PC-9 (cell line): ENCODE measurements at regions not wholly inside any gene's neighbourhood (a gene's known extent, or its start where the extent isn't known, plus 50 kb on each side); places are given as distances from the start of the nearest gene placed in this dataset.

Source experiments
- EZH2 ChIP-seq: fragments of 200-600 bp; sonication (generic); IDR thresholded peaks from 2 replicates; pipeline ENCODE4 v1.8.0; 2017; ENCODE audit warnings: antibody characterized with exemption, low read depth
- TF ChIP-seq, protein P1 (sequence below): fragments of 200-600 bp; sonication (generic); conservative IDR thresholded peaks from 2 replicates; pipeline ENCODE4 v1.6.1; 2017; ENCODE audit warnings: mixed run types, antibody characterized with exemption, mild to moderate bottlenecking, moderate library complexity

DNA sequence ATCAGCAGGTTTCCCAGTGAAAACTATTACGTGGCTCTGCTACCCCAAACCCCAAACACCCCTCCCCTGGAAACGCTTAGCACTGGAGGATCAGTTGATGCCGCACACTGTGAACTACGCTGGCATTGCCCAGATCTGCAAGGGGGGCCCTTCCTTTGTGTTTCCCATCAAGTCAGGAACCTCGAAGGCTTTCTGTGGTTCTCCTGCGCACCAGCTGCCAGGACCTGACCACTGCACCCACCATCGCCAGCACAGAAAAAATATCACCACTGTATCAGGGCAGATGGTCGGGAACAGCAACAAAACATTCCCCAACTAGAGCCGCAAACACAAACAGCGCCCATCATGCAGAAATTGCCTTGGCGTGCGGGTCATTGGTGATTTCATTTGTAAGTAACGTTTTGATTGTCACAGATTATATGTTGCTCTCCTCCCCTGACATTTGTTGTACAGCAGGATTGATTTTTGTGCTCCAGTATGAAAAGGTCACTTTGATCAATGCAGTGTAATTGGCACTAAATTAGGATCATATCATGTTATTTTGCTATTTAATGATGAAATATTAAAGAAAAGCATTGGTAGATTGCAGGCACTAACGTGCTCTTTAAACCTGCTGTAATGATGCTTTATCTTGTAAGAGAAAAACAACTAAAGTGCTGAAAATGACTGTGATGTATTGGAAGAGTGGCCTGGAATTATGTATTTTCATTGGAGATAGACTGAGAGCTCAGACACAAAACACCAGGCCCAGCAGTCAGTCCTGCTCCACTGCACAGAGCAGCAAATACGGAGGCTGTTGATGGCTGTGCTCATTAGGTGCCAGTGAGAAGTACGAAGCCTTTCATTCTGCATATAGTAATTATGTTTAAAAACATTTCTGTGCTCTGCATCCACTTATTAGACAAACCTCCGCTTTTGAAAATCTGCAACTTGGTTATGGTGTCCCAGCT lies 833.2 kb upstream of the SALL3 start:
- TF ChIP-seq, protein P1, sequence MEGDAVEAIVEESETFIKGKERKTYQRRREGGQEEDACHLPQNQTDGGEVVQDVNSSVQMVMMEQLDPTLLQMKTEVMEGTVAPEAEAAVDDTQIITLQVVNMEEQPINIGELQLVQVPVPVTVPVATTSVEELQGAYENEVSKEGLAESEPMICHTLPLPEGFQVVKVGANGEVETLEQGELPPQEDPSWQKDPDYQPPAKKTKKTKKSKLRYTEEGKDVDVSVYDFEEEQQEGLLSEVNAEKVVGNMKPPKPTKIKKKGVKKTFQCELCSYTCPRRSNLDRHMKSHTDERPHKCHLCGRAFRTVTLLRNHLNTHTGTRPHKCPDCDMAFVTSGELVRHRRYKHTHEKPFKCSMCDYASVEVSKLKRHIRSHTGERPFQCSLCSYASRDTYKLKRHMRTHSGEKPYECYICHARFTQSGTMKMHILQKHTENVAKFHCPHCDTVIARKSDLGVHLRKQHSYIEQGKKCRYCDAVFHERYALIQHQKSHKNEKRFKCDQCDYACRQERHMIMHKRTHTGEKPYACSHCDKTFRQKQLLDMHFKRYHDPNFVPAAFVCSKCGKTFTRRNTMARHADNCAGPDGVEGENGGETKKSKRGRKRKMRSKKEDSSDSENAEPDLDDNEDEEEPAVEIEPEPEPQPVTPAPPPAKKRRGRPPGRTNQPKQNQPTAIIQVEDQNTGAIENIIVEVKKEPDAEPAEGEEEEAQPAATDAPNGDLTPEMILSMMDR, result no peak
- no peak for TF ChIP-seq EZH2
